ENCODE measurements at regions not wholly inside any gene's neighbourhood (a gene's known extent, or its start where the extent isn't known, plus 50 kb on each side); places are given as distances from the start of the nearest gene placed in this dataset.

DNA sequence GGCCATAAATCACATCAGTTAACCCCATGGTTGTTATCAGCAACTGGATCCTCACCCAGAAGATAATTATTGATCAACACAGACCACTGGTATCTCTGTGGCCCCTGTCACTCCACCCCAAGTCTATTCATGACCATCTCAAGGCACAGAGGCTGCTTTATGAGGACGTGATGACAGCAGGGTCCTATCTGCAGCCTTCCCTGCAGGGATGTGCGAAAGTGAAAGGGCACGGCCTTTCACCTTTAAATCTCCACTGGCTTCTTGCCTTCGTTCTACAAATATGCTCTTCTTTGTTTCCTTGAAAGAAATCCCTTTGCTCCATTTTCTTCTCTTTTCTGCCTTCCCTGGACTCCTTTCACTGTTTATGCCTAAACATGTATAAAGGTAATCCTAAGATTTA, 170.6 kb upstream of the EDNRA start:
- Histone ChIP-seq H3K27me3 (ENCODE audit: insufficient read depth, low read depth, severe bottlenecking) (no peaks in the 10 kb centered on the region), H3K4me3 (ENCODE audit: low read depth, low read length) (no peak overlapping the region), H3K36me3 (no peaks in the 10 kb centered on the region), H3K27ac (no peak overlapping the region), H3K9me3 (ENCODE audit: severe bottlenecking) (no peaks in the 10 kb centered on the region)
- DNase-seq: no peak
- TF ChIP-seq, protein P1, sequence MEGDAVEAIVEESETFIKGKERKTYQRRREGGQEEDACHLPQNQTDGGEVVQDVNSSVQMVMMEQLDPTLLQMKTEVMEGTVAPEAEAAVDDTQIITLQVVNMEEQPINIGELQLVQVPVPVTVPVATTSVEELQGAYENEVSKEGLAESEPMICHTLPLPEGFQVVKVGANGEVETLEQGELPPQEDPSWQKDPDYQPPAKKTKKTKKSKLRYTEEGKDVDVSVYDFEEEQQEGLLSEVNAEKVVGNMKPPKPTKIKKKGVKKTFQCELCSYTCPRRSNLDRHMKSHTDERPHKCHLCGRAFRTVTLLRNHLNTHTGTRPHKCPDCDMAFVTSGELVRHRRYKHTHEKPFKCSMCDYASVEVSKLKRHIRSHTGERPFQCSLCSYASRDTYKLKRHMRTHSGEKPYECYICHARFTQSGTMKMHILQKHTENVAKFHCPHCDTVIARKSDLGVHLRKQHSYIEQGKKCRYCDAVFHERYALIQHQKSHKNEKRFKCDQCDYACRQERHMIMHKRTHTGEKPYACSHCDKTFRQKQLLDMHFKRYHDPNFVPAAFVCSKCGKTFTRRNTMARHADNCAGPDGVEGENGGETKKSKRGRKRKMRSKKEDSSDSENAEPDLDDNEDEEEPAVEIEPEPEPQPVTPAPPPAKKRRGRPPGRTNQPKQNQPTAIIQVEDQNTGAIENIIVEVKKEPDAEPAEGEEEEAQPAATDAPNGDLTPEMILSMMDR (IDR thresholded peaks at IDR 0.05; ENCODE audit: low read depth, low read length): no peak

DNA sequence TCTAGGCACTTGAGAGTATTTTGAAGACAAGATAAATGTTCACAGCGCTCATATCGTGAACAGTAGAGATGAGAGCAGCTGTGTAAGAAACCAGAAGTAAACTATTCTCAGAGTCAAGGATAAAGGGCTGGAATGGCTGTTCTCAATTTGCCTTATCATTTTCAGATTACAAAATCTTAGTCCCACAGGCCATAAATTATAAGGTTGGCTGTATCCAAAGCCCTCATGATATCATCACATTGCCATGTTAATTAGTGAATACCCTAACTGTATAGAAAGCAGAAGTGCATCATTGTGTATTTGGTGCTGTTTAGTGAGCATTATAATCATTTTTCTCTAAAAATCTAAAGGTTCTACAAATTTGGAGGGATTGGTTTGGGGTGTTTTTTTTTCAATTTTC, 168.9 kb upstream of the EDNRA start:
- Histone ChIP-seq H3K27ac (no peak overlapping the region), H3K36me3 (no peaks in the 10 kb centered on the region), H3K4me3 (ENCODE audit: low read depth, low read length) (no peak overlapping the region), H3K9me3 (ENCODE audit: severe bottlenecking) (no peaks in the 10 kb centered on the region), H3K27me3 (ENCODE audit: insufficient read depth, low read depth, severe bottlenecking) (no peaks in the 10 kb centered on the region)
- TF ChIP-seq, protein P1 (IDR thresholded peaks at IDR 0.05; ENCODE audit: low read depth, low read length): no peak
- DNase-seq: no peak

DNA sequence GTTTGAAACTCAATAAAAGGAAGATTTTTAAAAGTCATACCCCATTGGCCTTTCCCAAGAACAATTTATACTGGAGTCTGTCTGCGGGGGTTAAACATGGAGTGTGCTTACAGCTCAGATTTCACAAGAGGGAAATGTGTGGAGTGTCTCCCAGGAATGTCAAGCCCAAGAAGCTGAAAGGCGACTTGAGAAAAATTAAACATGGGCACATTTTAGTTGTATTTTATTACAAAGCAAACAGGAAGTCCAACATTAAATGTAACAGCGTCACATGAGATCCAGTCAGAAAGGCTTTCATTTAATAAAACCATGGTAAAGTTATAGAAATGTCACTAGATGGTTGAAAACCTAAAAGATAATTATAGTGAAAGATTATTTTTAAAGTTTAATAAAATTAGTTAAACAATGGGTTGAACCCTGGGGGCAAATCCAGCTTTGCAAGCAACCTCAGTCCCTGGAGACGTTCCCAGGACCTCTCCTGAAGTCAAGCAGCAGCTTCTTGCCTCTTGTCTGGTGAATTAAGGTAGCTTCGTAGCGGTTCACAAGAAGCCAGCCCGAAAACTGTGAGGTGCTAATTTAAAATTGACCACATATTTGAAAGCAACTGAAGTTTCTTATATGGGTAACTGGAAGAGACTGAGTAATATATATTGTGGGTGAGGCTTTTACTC, 168.4 kb upstream of the EDNRA start:
- no peak for DNase-seq
- Histone ChIP-seq H3K4me3 (ENCODE audit: low read depth, low read length) (no peak overlapping the region), H3K9me3 (ENCODE audit: severe bottlenecking) (no peaks in the 10 kb centered on the region), H3K27ac (no peak overlapping the region), H3K36me3 (no peaks in the 10 kb centered on the region), H3K27me3 (ENCODE audit: insufficient read depth, low read depth, severe bottlenecking) (no peaks in the 10 kb centered on the region)
- TF ChIP-seq, protein P1 (IDR thresholded peaks at IDR 0.05; ENCODE audit: low read depth, low read length): no peak

DNA sequence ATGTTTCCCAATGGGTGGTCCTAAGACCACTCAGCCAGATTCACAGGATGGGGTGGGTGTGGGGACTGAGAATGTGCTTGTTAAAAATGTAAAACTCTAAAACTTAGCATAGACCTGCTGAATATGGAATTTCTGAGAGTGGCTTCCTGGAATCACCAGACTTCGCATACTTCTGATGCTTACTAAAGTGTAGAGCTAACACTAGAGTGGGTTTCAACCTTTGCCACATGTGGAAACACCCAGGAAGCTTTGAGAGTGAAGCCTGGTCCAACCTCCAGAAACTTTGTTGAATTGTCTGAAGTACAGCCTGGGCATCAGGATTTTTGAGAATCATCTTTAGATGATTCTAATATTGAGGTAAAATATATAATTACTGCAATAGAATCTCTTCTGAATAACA, 167.8 kb upstream of the EDNRA start:
- H3K27me3 ChIP-seq (ENCODE audit: insufficient read depth, low read depth, severe bottlenecking): no peaks in the 10 kb centered on the region
- no peak for DNase-seq
- H3K27ac ChIP-seq: no peak overlapping the region
- no peaks in the 10 kb centered on the region for H3K36me3 ChIP-seq
- TF ChIP-seq, protein P1 (IDR thresholded peaks at IDR 0.05; ENCODE audit: low read depth, low read length): no peak
- H3K4me3 ChIP-seq (ENCODE audit: low read depth, low read length): no peak overlapping the region
- H3K9me3 ChIP-seq (ENCODE audit: severe bottlenecking): no peaks in the 10 kb centered on the region

DNA sequence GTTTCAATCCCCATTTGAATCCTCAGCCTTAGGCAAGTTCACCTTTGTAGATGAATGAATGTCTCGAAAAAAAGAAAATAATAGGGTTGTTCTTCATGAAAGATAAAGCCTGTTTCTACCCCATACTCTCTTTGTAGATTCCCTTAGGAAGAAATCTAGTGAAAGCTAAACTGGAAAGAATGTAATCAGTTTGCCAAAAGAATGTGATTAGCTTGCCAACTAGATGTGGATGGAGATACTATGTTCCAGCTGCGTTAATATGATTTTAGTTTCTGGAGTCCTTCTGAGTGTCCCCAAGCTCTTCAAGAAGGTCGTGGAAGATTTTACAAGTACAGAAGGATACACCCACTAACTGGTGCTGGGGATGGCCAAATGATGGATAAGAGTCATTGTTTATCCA, 162.3 kb upstream of the EDNRA start:
- Histone ChIP-seq H3K27ac (no peak overlapping the region), H3K36me3 (no peaks in the 10 kb centered on the region), H3K27me3 (ENCODE audit: insufficient read depth, low read depth, severe bottlenecking) (no peaks in the 10 kb centered on the region), H3K4me3 (ENCODE audit: low read depth, low read length) (no peak overlapping the region), H3K9me3 (ENCODE audit: severe bottlenecking) (no peaks in the 10 kb centered on the region)
- no peak for DNase-seq
- TF ChIP-seq, protein P1 (IDR thresholded peaks at IDR 0.05; ENCODE audit: low read depth, low read length): no peak

DNA sequence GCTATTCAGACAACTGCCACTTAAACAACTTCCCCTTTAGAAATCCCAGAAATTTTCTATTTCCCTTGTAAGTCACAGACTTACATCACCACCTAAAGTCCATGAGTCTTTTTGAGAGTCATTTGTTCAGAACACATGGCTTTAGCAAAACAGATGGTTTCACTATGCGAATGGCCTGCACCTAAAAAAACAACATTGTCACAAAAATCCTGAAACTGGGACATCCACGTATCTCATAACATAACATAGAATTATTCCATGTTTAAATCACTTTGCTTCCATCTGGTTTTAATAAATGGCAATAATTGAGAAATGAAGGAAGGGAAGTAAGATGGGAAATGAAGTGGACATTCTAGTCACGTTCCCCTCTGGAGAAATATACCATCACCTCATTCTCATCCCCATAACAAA, 155.3 kb upstream of the EDNRA start:
- H3K4me3 ChIP-seq (ENCODE audit: low read depth, low read length): no peak overlapping the region
- no peaks in the 10 kb centered on the region for H3K27me3 ChIP-seq (ENCODE audit: insufficient read depth, low read depth, severe bottlenecking)
- H3K9me3 ChIP-seq (ENCODE audit: severe bottlenecking): no peaks in the 10 kb centered on the region
- TF ChIP-seq, protein P1 (IDR thresholded peaks at IDR 0.05; ENCODE audit: low read depth, low read length): no peak
- DNase-seq: no peak
- H3K36me3 ChIP-seq: no peaks in the 10 kb centered on the region
- H3K27ac ChIP-seq: no peak overlapping the region
